H9 (cell line): ENCODE measurements at regions not wholly inside any gene's neighbourhood (a gene's known extent, or its start where the extent isn't known, plus 50 kb on each side); places are given as distances from the start of the nearest gene placed in this dataset.

Experiments used
- DNase-seq: peaks from one replicate; pipeline ENCODE4 v3.0.0-alpha.2; 2017
- H2AFZ ChIP-seq: one replicate; pipeline ENCODE4 v1.6.1; 2013; ENCODE audit warnings: mild to moderate bottlenecking, low read length, control low read depth, moderate library complexity
- H2AK5ac ChIP-seq: 2 replicates; pipeline ENCODE4 v1.6.1; 2013; ENCODE audit warnings: low read length, control low read depth, mixed read lengths; ENCODE audit not compliant: insufficient read length
- H2BK120ac ChIP-seq: one replicate; pipeline ENCODE4 v1.6.1; 2013; ENCODE audit warnings: low read depth, mild to moderate bottlenecking, low read length, control low read depth, inconsistent platforms; ENCODE audit not compliant: poor library complexity, severe bottlenecking
- H2BK12ac ChIP-seq: 2 replicates; pipeline ENCODE4 v1.6.1; 2013; ENCODE audit warnings: low read length, control low read depth, mixed read lengths, low read depth; ENCODE audit not compliant: insufficient read length
- H2BK15ac ChIP-seq: 2 replicates; pipeline ENCODE4 v1.6.1; 2013; ENCODE audit warnings: low read depth, low read length, control low read depth
- H2BK20ac ChIP-seq: one replicate; pipeline ENCODE4 v1.6.1; 2013; ENCODE audit warnings: low read depth, mild to moderate bottlenecking, low read length, control low read depth, inconsistent platforms; ENCODE audit not compliant: poor library complexity, severe bottlenecking
- H2BK5ac ChIP-seq: 2 replicates; pipeline ENCODE4 v1.6.1; 2013; ENCODE audit warnings: low read length, control low read depth, mixed read lengths; ENCODE audit not compliant: insufficient read length
- H3K14ac ChIP-seq: 2 replicates; pipeline ENCODE4 v1.6.1; 2013; ENCODE audit warnings: low read length, control low read depth; ENCODE audit not compliant: insufficient read depth
- H3K18ac ChIP-seq: 2 replicates; pipeline ENCODE4 v1.6.1; 2013; ENCODE audit warnings: low read depth, mild to moderate bottlenecking, mixed read lengths, low read length, control low read depth; ENCODE audit not compliant: insufficient read length
- H3K23ac ChIP-seq: 2 replicates; pipeline ENCODE4 v1.6.1; 2013; ENCODE audit warnings: low read length, control low read depth, mixed read lengths, low read depth; ENCODE audit not compliant: insufficient read length
- H3K23me2 ChIP-seq: 2 replicates; pipeline ENCODE4 v1.6.1; 2013; ENCODE audit warnings: low read depth, mild to moderate bottlenecking, mixed read lengths, low read length, control low read depth; ENCODE audit not compliant: insufficient read length, poor library complexity, severe bottlenecking
- H3K27ac ChIP-seq: 2 replicates; pipeline ENCODE4 v1.5.1; 2013; ENCODE audit warnings: low read length, control low read depth, mixed read lengths, low read depth; ENCODE audit not compliant: insufficient read length
- H3K27me3 ChIP-seq: 2 replicates; pipeline ENCODE4 v1.6.1; 2013; ENCODE audit warnings: low read length, control low read depth, inconsistent platforms; ENCODE audit not compliant: insufficient read depth
- H3K4ac ChIP-seq: 2 replicates; pipeline ENCODE4 v1.6.1; 2013; ENCODE audit warnings: low read depth, mild to moderate bottlenecking, control low read depth, inconsistent platforms, low read length, moderate library complexity
- H3K4me1 ChIP-seq: 2 replicates; pipeline ENCODE4 v1.6.1; 2013; ENCODE audit warnings: low read length, control low read depth, inconsistent platforms; ENCODE audit not compliant: insufficient read depth
- H3K4me2 ChIP-seq: 2 replicates; pipeline ENCODE4 v1.6.1; 2013; ENCODE audit warnings: low read length, control low read depth, mixed read lengths; ENCODE audit not compliant: insufficient read length, insufficient read depth
- H3K56ac ChIP-seq: 2 replicates; pipeline ENCODE4 v1.6.1; 2013; ENCODE audit warnings: low read depth, mild to moderate bottlenecking, mixed read lengths, low read length, control low read depth; ENCODE audit not compliant: insufficient read length
- H3K79me1 ChIP-seq: 2 replicates; pipeline ENCODE4 v1.6.1; 2013; ENCODE audit warnings: low read depth, mild to moderate bottlenecking, moderate library complexity, low read length, control low read depth, inconsistent platforms; ENCODE audit not compliant: insufficient read depth, poor library complexity, severe bottlenecking
- H3K79me2 ChIP-seq: 2 replicates; pipeline ENCODE4 v1.6.1; 2013; ENCODE audit warnings: low read length, control low read depth, inconsistent platforms; ENCODE audit not compliant: insufficient read depth
- H3K9ac ChIP-seq: 2 replicates; pipeline ENCODE4 v1.6.1; 2013; ENCODE audit warnings: low read length, control low read depth, mixed read lengths; ENCODE audit not compliant: insufficient read length; ENCODE audit errors: extremely low read depth
- H3K9me3 ChIP-seq: one replicate; pipeline ENCODE4 v1.6.1; 2013; ENCODE audit warnings: low read depth, low read length, inconsistent platforms; ENCODE audit not compliant: control insufficient read depth
- H3T11ph ChIP-seq: one replicate; pipeline ENCODE4 v1.6.1; 2013; ENCODE audit warnings: mild to moderate bottlenecking, low read length, control low read depth, inconsistent platforms
- H4K20me1 ChIP-seq: one replicate; pipeline ENCODE4 v1.6.1; 2013; ENCODE audit not compliant: control insufficient read depth, insufficient read length, insufficient read depth
- H4K5ac ChIP-seq: 2 replicates; pipeline ENCODE4 v1.6.1; 2013; ENCODE audit warnings: low read depth, mild to moderate bottlenecking, mixed read lengths, low read length, control low read depth; ENCODE audit not compliant: insufficient read length
- H4K8ac ChIP-seq: replicated peaks from 2 replicates; pipeline ENCODE4 v1.6.1; 2013; ENCODE audit warnings: low read length, control low read depth, mixed read lengths, low read depth; ENCODE audit not compliant: insufficient read length
- H4K91ac ChIP-seq: 2 replicates; pipeline ENCODE4 v1.6.1; 2013; ENCODE audit warnings: low read depth, mild to moderate bottlenecking, moderate library complexity, mixed read lengths, low read length, control low read depth; ENCODE audit not compliant: insufficient read length
- H3K27ac Mint-ChIP-seq, 3 experiments: 2 replicates in 2 of 3; 3 replicates in 1 of 3; pipeline ENCODE4 v1.8.0; 2020 to 2021; ENCODE audit warnings: mixed read lengths in 3 of 3, mild to moderate bottlenecking in 1 of 3, moderate library complexity in 1 of 3
- H3K27me3 Mint-ChIP-seq: 2 replicates; pipeline ENCODE4 v1.8.0; 2021; ENCODE audit warnings: low read depth, mild to moderate bottlenecking, moderate library complexity, mixed read lengths
- H3K36me3 Mint-ChIP-seq, 3 experiments: 2 replicates in 2 of 3; 3 replicates in 1 of 3; pipeline ENCODE4 v1.8.0; 2020 to 2021; ENCODE audit warnings: low read depth in 3 of 3, mixed read lengths in 3 of 3; ENCODE audit not compliant: insufficient read depth in 1 of 3
- H3K4me1 Mint-ChIP-seq, 2 experiments: 2 replicates each; pipeline ENCODE4 v1.8.0; 2020; ENCODE audit warnings: mixed read lengths in 2 of 2
- H3K4me3 Mint-ChIP-seq, 2 experiments: 2 replicates in 1 of 2; 3 replicates in 1 of 2; pipeline ENCODE4 v1.8.0; 2020 to 2021; ENCODE audit warnings: mild to moderate bottlenecking in 2 of 2, mixed read lengths in 2 of 2, moderate library complexity in 1 of 2
- H3K9me3 Mint-ChIP-seq, 2 experiments: 2 replicates in 1 of 2; 3 replicates in 1 of 2; pipeline ENCODE4 v1.8.0; 2020; ENCODE audit warnings: mild to moderate bottlenecking in 2 of 2, mixed read lengths in 2 of 2, moderate library complexity in 1 of 2
- CTCF ChIP-seq: fragments of 200-600 bp; sonication (generic); conservative IDR thresholded peaks from 3 replicates; pipeline ENCODE4 v1.8.0; 2021; ENCODE audit warnings: antibody characterized with exemption, mild to moderate bottlenecking
- WGBS: extraction: QIAGEN DNeasy Blood & Tissue Kit; methylation state at CpG from one replicate; pipeline ENCODE4 v1.1.7; 2013; ENCODE audit warnings: missing lambda C conversion rate, low lambda C conversion rate, mixed read lengths; ENCODE audit not compliant: insufficient read length; ENCODE audit errors: extremely low coverage; 5-methylcytosine and 5-hydroxymethylcytosine counted together

DNA sequence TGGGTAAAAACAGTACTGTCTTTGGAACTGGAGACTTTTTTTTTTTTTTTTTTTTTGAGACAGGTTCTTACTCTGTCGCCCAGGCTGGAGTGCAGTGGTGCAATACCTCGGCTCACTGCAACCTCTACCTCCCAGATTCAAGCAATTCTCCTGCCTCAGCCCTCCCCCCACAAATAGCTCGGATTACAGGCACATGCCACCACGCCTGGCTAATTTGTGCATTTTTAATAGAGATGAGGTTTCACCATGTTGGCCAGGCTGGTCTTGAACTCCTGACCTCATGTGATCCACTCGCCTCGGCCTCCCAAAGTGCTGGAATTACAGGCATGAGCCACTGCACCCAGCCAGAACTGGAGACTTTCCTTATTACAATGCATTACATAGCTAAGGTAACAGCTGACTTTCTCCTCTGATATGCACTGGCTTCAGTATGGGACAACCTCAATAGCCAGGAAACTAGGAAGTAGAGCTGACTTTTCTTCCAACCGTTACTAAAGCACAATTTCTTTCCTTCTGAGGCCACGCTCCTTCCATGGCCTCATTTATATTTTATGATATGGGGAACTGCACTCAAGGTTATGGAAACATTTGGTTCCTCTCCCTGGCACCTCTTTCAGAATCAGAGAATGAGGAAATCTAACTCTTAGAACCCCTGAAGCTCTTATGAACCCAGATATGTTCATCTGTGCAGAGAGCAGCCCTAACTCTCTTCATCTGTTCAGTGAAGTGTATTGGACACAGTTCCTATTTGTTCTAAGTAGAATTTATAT lies 53.5 kb upstream of the FAM9B start:
- Histone ChIP-seq H2BK15ac (no peak overlapping the region), H3K79me2 (no peaks in the 10 kb centered on the region), H3K27ac (no peak overlapping the region), H4K8ac (no peak overlapping the region), H3K79me1 (no peaks in the 10 kb centered on the region), H2BK12ac (no peak overlapping the region), H4K20me1 (no peaks in the 10 kb centered on the region), H2BK20ac (no peak overlapping the region), H3K14ac (no peak overlapping the region), H3K9me3 (no peaks in the 10 kb centered on the region), H2AK5ac (no peak overlapping the region), H3K4me2 (no peak overlapping the region), H3K27me3 (no peaks in the 10 kb centered on the region), H3K18ac (no peak overlapping the region), H3T11ph (no peak overlapping the region), H3K4ac (no peak overlapping the region), H2BK5ac (no peak overlapping the region), H2AFZ (no peak overlapping the region), H3K4me1 (no peaks in the 10 kb centered on the region; the same call in 1 of the 2 replicates), H2BK120ac (no peak overlapping the region), H3K23ac (no peak overlapping the region), H3K23me2 (no peaks in the 10 kb centered on the region), H4K91ac (no peak overlapping the region), H3K56ac (no peak overlapping the region), H3K9ac (no peak overlapping the region), H4K5ac (no peak overlapping the region)
- H3K4me3 Mint-ChIP-seq: no peak overlapping the region
- no CpG with 5 or more reads among the region's 8 CpGs for WGBS
- peaks cover 4% of the 10 kb centered on the region; the same call in 1 of the 2 replicates for H3K27me3 Mint-ChIP-seq
- no peaks in the 10 kb centered on the region for H3K36me3 Mint-ChIP-seq
- TF ChIP-seq CTCF: no peak
- H3K4me1 Mint-ChIP-seq: peaks cover 8 to 18% of the 10 kb centered on the region in 2 experiments; a peak in 3 of 4 replicates
- peak overlapping the region in 1 of 3 experiments; percentile 81; a peak in 1 of 7 replicates for H3K27ac Mint-ChIP-seq
- DNase-seq: no peak
- peaks cover 0 to 44% of the 10 kb centered on the region in 2 experiments; a peak in 2 of 5 replicates for H3K9me3 Mint-ChIP-seq
